ENCODE measurements at regions not wholly inside any gene's neighbourhood (a gene's known extent, or its start where the extent isn't known, plus 50 kb on each side); places are given as distances from the start of the nearest gene placed in this dataset.

- intact Hi-C loops (cut with micrococcal nuclease) = no loop called here
- Histone ChIP-seq H4K20me1 (ENCODE audit: low read length) (no peaks in the 10 kb centered on the region), H3F3A (ENCODE audit: low read length, unreplicated experiment) (peaks cover 4% of the 10 kb centered on the region), H3K36me3 (ENCODE audit: low read depth, low read length) (no peaks in the 10 kb centered on the region), H3K79me2 (ENCODE audit: low read length) (no peaks in the 10 kb centered on the region), H3K9me2 (replicated peaks; ENCODE audit: low read length) (no peaks in the 10 kb centered on the region), H2AFZ (ENCODE audit: low read length) (no peak overlapping the region), H3K4me2 (ENCODE audit: low read length) (no peak overlapping the region), H3K9me3 (ENCODE audit: low read length) (no peaks in the 10 kb centered on the region), H3K4me1 (ENCODE audit: insufficient read depth, low read length) (peaks cover 7% of the 10 kb centered on the region), H3K27me3 (ENCODE audit: low read length) (no peaks in the 10 kb centered on the region), H3K4me3 (ENCODE audit: low read length) (no peak overlapping the region), H3K27ac (ENCODE audit: low read length) (no peak overlapping the region), H3K9ac (ENCODE audit: low read length) (no peak overlapping the region)
- DNase-seq (no peak), ATAC-seq (no peak)
- no TSS peak for BruUV-seq (replicated peaks)
- TF ChIP-seq EZH2phosphoT487 (IDR thresholded peaks at IDR 0.05; ENCODE audit: borderline replicate concordance, low read length) = no peak
- TF ChIP-seq CTCF (conservative IDR thresholded peaks at IDR 0.05; ENCODE audit: low read depth, low read length) = no peak
- TF ChIP-seq EZH2 (IDR thresholded peaks at IDR 0.05; ENCODE audit: low read length, unreplicated experiment) = no peak
- POLR2A ChIA-PET (ENCODE audit: unreplicated experiment) = interaction anchor here (0.6 kb wide), 1 partner anchor 388 kb away, joined by 6 read pairs; no protein-coding TSS in a partner anchor
- CTCF ChIA-PET = no interaction called here
Measured at GRCh38 chr6:55034752-55035151, 139.6 kb upstream of the HCRTR2 start.

- ChIA-PET POLR2A (ENCODE audit: unreplicated experiment) (no interaction called here), CTCF (interaction anchor here (0.6 kb wide), 1 partner anchor 18 kb away, joined by 3 read pairs; no protein-coding TSS in a partner anchor)
- Histone ChIP-seq H2AFZ (ENCODE audit: low read length) (peak overlapping the region; percentile 39), H3K9me3 (ENCODE audit: low read length) (no peaks in the 10 kb centered on the region), H3K27ac (ENCODE audit: low read length) (peak overlapping the region; percentile 84), H3K9ac (ENCODE audit: low read length) (no peak overlapping the region), H3K79me2 (ENCODE audit: low read length) (no peaks in the 10 kb centered on the region), H3K4me1 (ENCODE audit: insufficient read depth, low read length) (peaks cover 31% of the 10 kb centered on the region), H3K4me3 (ENCODE audit: low read length) (peak overlapping the region; percentile 30), H3K36me3 (ENCODE audit: low read depth, low read length) (no peaks in the 10 kb centered on the region), H4K20me1 (ENCODE audit: low read length) (no peaks in the 10 kb centered on the region), H3K9me2 (replicated peaks; ENCODE audit: low read length) (no peaks in the 10 kb centered on the region), H3K4me2 (ENCODE audit: low read length) (peak overlapping the region; percentile 66), H3K27me3 (ENCODE audit: low read length) (no peaks in the 10 kb centered on the region), H3F3A (ENCODE audit: low read length, unreplicated experiment) (peaks cover 4% of the 10 kb centered on the region)
- intact Hi-C loops (cut with micrococcal nuclease) = loop anchor here (5.0 kb wide), 1 partner anchor 58 kb away; no protein-coding TSS in a partner anchor
- DNase-seq (peak; percentile 92), ATAC-seq (peak; percentile 94)
- TF ChIP-seq EZH2phosphoT487 (IDR thresholded peaks at IDR 0.05; ENCODE audit: borderline replicate concordance, low read length) = no peak
- TF ChIP-seq CTCF (conservative IDR thresholded peaks at IDR 0.05; ENCODE audit: low read depth, low read length) = no peak
- no peak for TF ChIP-seq EZH2 (IDR thresholded peaks at IDR 0.05; ENCODE audit: low read length, unreplicated experiment)
- no TSS peak for BruUV-seq (replicated peaks)
Measured at GRCh38 chr6:55040102-55040848, 134.0 kb upstream of the HCRTR2 start.

- TF ChIP-seq EZH2phosphoT487 (IDR thresholded peaks at IDR 0.05; ENCODE audit: borderline replicate concordance, low read length) (no peak), EZH2 (IDR thresholded peaks at IDR 0.05; ENCODE audit: low read length, unreplicated experiment) (no peak), CTCF (conservative IDR thresholded peaks at IDR 0.05; ENCODE audit: low read depth, low read length) (no peak)
- Histone ChIP-seq H3K4me2 (ENCODE audit: low read length) (peak overlapping the region; percentile 38), H3K36me3 (ENCODE audit: low read depth, low read length) (no peaks in the 10 kb centered on the region), H3K4me3 (ENCODE audit: low read length) (no peak overlapping the region), H3K27ac (ENCODE audit: low read length) (peak overlapping the region; percentile 25; the same call in 1 of the 2 replicates), H3K79me2 (ENCODE audit: low read length) (no peaks in the 10 kb centered on the region), H4K20me1 (ENCODE audit: low read length) (no peaks in the 10 kb centered on the region), H3K9ac (ENCODE audit: low read length) (no peak overlapping the region), H3K27me3 (ENCODE audit: low read length) (no peaks in the 10 kb centered on the region), H3K9me2 (replicated peaks; ENCODE audit: low read length) (no peaks in the 10 kb centered on the region), H2AFZ (ENCODE audit: low read length) (no peak overlapping the region), H3F3A (ENCODE audit: low read length, unreplicated experiment) (no peaks in the 10 kb centered on the region), H3K4me1 (ENCODE audit: insufficient read depth, low read length) (peaks cover 26% of the 10 kb centered on the region), H3K9me3 (ENCODE audit: low read length) (no peaks in the 10 kb centered on the region)
- DNase-seq (no peak), ATAC-seq (no peak)
- no TSS peak for BruUV-seq (replicated peaks)
- ChIA-PET POLR2A (ENCODE audit: unreplicated experiment) (no interaction called here), CTCF (no interaction called here)
- intact Hi-C loops (cut with micrococcal nuclease) = loop anchor here (2.0 kb wide), 1 partner anchor 130 kb away; no protein-coding TSS in a partner anchor
Measured at GRCh38 chr6:55046869-55047422, 127.4 kb upstream of the HCRTR2 start.

Measured in PC-3 (cell line).